ENCODE measurements at regions not wholly inside any gene's neighbourhood (a gene's known extent, or its start where the extent isn't known, plus 50 kb on each side); places are given as distances from the start of the nearest gene placed in this dataset.
"Not testable (repeated sequence)": the region's sequence is repeated elsewhere in the genome, so short reads cannot be mapped to it uniquely, and the experiment has no call there.

- DNase-seq (ENCODE audit: missing footprints); ATAC-seq; intact Hi-C loops (cut with DNase I): not testable (repeated sequence)
Measured at GRCh38 chr12:9306004-9306403, 97.8 kb upstream of the PZP start.

DNA sequence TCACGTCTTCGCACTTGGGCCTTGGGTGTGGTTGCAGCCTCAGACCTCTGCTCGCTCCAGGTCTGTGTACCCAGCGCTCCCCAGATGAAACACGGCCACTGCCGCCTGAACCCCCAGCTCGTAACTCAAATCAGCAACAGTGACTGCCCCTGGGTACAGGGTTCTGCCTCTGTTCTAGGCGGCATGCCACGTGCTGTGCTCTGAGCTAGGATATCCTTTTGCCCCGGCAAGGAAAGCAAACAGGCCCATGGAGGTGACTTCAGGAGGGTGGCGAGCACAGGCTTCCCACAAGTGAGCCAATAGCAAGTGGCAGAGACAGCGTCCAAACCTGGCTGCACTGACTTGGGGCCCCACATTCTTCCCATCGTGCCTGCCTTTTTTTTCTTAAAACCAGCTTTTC, 96.3 kb upstream of the PZP start:
- intact Hi-C loops (cut with DNase I) = not testable (repeated sequence)

DNA sequence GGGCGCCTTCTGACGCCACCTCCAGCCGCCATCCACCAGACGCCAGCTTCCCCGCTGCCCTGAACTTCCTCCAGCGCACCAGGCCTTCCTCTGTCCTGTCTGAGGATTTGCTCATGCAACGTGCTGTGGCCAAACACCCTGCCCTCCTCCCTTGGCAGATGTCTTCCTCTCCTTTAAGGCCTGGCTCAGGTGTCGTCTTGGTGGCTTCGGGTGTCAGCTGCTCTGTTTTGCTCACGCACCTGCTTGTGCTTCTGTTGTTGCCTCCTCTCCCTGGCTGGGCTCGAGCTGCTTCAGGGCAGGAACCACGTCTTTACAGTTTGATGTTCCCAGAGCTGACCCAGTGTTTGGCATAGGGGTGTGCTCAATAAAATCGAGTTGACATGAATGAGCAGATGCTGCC, 87.7 kb upstream of the PZP start:
- ATAC-seq; DNase-seq (ENCODE audit: missing footprints); intact Hi-C loops (cut with DNase I): not testable (repeated sequence)

More for the DNA sequence above, 96.3 kb upstream of the PZP start:
- not testable (repeated sequence) for DNase-seq (ENCODE audit: missing footprints); ATAC-seq

GRCh38 chr12:9294072-9294620, 86.0 kb upstream of the PZP start:
- intact Hi-C loops (cut with DNase I); ATAC-seq: not testable (repeated sequence)

GRCh38 chr12:9293391-9293790, 85.2 kb upstream of the PZP start:
- DNase-seq (ENCODE audit: missing footprints); intact Hi-C loops (cut with DNase I); ATAC-seq: not testable (repeated sequence)

More at GRCh38 chr12:9294072-9294620, 86.0 kb upstream of the PZP start:
- not testable (repeated sequence) for DNase-seq (ENCODE audit: missing footprints)

DNA sequence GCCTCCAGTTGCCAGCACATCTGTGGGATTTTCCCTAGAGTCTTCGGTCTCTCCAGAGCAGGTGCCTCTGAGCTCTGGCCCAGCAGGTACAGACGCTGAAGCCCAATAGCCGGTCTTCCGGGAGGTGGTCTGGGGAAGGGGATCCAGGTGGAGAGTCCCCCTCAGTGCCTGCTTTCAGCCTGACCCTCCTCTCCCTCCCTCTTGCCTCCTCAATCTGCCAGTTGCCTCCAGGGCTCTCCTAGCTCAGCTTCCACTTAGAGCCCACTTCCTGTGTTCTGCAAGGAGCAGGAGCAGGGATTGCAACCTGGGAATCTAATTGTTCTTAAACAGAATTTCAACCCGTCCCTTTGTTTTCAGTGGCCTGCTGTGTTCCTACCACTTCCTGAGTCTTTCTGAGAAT, 81.8 kb upstream of the PZP start:
- ATAC-seq; DNase-seq (ENCODE audit: missing footprints); intact Hi-C loops (cut with DNase I): not testable (repeated sequence)

- intact Hi-C loops (cut with DNase I); ATAC-seq; DNase-seq (ENCODE audit: missing footprints): not testable (repeated sequence)
Measured at GRCh38 chr12:9284724-9285123, 76.5 kb upstream of the PZP start.

DNA sequence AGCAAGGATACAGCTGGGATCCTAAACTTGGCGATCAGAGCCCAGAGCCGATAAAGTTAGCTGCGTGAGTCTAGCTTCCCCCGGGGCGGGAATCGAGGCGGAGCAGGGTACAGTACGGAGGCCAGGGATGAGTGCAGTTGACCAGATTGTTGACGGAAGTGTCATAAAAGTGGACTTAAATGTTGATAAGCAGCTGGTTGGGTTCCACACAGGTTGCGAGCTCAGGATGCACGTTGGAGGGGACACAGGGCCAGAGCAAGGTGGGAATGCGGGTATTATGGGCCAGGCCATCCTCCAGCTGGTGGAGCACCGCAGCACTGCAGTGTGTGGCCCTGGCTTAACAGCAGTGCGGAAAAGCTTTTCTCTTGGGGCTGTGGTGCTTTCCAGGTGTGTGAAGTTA, 76.0 kb upstream of the PZP start:
- ATAC-seq = peak; percentile 51
- DNase-seq (ENCODE audit: missing footprints) = peak; percentile 71
- intact Hi-C loops (cut with DNase I) = not testable (repeated sequence)

DNA sequence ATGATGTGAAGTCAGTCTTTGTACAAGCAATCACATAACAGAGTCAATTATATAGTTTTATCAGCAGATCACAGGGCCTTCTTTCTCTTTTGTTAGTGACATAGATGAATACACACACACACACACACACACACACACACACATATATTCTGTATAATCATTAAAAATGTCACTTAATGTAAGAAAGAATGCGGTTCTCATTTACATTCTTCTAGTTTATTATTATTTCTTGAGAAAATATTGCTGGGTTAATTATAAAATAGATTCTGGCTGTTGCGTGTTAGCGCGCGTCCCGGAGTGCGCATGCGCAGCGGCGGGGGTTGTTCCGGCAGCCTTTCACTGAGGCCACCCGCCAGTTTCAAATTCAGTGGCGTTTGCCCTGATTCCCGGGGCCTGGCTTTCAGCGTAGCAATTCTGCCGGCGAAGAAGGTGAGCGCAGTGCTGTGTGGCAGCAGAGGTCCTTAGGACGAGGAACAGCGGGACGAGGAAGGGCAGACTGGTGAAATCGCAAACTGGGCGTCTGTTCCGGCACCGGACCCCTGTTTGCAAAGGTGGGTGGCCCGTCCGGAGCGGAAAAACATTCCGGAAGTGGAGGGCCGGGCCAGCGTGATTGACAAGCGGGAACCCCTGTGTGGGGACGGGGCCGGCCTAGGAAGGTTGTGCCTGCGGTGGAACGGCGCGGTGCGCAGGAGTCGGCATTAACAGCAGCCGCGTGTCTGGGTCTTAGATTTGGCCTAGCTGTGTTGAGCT, 75.3 kb upstream of the PZP start:
- DNase-seq (ENCODE audit: missing footprints) (peak; percentile 95), ATAC-seq (peak; percentile 99)
- intact Hi-C loops (cut with DNase I) = not testable (repeated sequence)

- DNase-seq (ENCODE audit: missing footprints) = no peak
- ATAC-seq = no peak
- intact Hi-C loops (cut with DNase I) = no loop called here
Measured at GRCh38 chr12:9276990-9277389, 68.8 kb upstream of the PZP start.

- DNase-seq (ENCODE audit: missing footprints) = no peak
- ATAC-seq = no peak
- intact Hi-C loops (cut with DNase I) = no loop called here
Measured at GRCh38 chr12:9273276-9273675, 65.1 kb upstream of the PZP start.

- intact Hi-C loops (cut with DNase I) = no loop called here
- no peak for DNase-seq (ENCODE audit: missing footprints)
- ATAC-seq = peak; percentile 34
Measured at GRCh38 chr12:9271875-9272274, 63.7 kb upstream of the PZP start.

DNA sequence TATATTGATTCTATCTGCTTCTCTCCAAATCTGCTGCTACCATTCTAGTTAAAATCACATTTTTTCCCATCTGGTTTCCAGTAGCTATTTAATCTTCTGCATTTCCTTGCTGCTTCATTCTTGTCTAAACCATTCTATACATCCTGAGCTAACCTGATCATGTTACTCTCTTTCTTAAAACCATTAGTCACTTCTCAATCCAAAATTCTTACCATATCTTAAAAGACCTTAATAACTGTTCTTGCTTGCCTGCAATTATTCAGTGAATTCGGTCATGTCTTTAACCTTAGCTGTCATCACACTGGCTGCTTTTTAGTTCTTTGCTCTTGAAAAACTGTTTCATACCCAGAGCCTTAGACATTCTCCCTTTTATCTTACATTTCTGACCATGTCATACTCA, 56.4 kb upstream of the PZP start:
- intact Hi-C loops (cut with DNase I) = no loop called here
- DNase-seq (ENCODE audit: missing footprints) = no peak
- ATAC-seq = no peak

DNA sequence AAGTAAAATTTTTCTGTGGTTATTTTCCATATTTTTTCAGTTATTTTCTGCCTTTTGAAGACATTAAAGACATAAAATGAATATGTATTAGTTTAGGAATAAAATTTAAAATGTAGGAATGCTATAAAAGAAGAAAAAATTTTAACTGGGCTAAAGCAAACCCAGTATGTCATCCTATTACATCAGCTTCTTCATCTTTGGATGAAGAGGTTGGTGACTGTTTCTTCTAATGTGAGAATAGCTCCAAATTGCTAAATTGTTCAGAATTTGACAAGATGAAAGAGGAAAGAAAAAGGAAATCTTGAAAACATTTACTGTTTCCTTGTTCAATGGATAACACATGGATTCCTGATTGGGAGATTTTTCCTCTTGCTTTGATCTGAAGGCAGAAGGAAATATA, 52.7 kb upstream of the PZP start:
- DNase-seq (ENCODE audit: missing footprints) (no peak), ATAC-seq (no peak)
- intact Hi-C loops (cut with DNase I) = no loop called here

DNA sequence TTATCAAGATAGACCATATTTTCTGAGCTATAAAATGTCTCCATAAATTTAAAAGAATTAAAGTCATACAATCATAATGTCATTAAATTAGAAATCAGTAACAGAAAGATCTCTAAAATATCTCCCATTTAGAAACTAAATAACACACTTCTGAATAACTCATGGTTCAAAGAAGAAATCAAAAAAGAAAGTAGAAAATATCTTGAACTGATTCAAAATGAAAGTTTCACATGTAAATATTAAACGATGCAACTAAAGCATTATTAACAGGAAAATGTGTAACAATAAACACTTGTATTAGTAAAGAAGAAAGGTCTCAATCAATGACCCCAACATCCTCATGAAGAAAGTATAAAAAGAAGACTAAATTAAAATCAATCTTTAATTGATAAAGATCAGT, 50.5 kb upstream of the PZP start:
- no peak for DNase-seq (ENCODE audit: missing footprints)
- intact Hi-C loops (cut with DNase I) = no loop called here
- ATAC-seq = no peak

Data from Right ventricle myocardium inferior (tissue), 1 donor.